SK-N-SH treated with all-trans-retinoic acid at 6 μM for 48 hours (cell line): ENCODE measurements at regions not wholly inside any gene's neighbourhood (a gene's known extent, or its start where the extent isn't known, plus 50 kb on each side); places are given as distances from the start of the nearest gene placed in this dataset.

Experiments used
- ATAC-seq: fragments of 200-7000 bp; cut with Tn5 transposase; 3 replicates; pipeline ENCODE4 v1.9.1; 2020; ENCODE audit warnings: mild to moderate bottlenecking, moderate library complexity
- ARNTL ChIP-seq: fragments of 450-650 bp; formaldehyde crosslinking; IDR thresholded peaks from 2 replicates; pipeline ENCODE4 v1.5.0; 2020; ENCODE audit warnings: low read depth, mild to moderate bottlenecking, moderate library complexity, borderline replicate concordance
- BACH2 ChIP-seq: fragments of 250-450 bp; sonication (Bioruptor Pico); IDR thresholded peaks from 2 replicates; pipeline ENCODE4 v1.9.0; 2021; ENCODE audit warnings: mild to moderate bottlenecking, borderline replicate concordance
- CSDC2 ChIP-seq: fragments of 250-450 bp; sonication (Bioruptor Pico); IDR thresholded peaks from 2 replicates; pipeline ENCODE4 v1.5.0; 2020; ENCODE audit warnings: mild to moderate bottlenecking, moderate library complexity
- CSRNP3 ChIP-seq: fragments of 250-450 bp; sonication (Bioruptor Pico); IDR thresholded peaks from 2 replicates; pipeline ENCODE4 v1.5.1; 2021; ENCODE audit warnings: mild to moderate bottlenecking, moderate library complexity
- GLIS3 ChIP-seq: fragments of 250-450 bp; sonication (Bioruptor Pico); IDR thresholded peaks from 2 replicates; pipeline ENCODE4 v1.5.0; 2020; ENCODE audit warnings: mild to moderate bottlenecking, moderate library complexity
- OSR1 ChIP-seq: fragments of 250-450 bp; sonication (Bioruptor Pico); IDR thresholded peaks from 2 replicates; pipeline ENCODE4 v1.8.0; 2022; ENCODE audit warnings: moderate library complexity, mild to moderate bottlenecking, inconsistent platforms
- PATZ1 ChIP-seq: fragments of 250-450 bp; sonication (Bioruptor Pico); IDR thresholded peaks from 2 replicates; pipeline ENCODE4 v1.8.0; 2020; ENCODE audit warnings: mild to moderate bottlenecking, moderate library complexity, borderline replicate concordance
- POU6F1 ChIP-seq: fragments of 250-450 bp; sonication (Bioruptor Pico); IDR thresholded peaks from 2 replicates; pipeline ENCODE4 v1.8.0; 2021; ENCODE audit warnings: low read depth, mild to moderate bottlenecking, moderate library complexity, borderline replicate concordance
- PPARA ChIP-seq: fragments of 250-450 bp; sonication (Bioruptor Pico); IDR thresholded peaks from 2 replicates; pipeline ENCODE4 v1.5.0; 2020; ENCODE audit warnings: mild to moderate bottlenecking, borderline replicate concordance
- RARB ChIP-seq: fragments of 250-450 bp; sonication (Bioruptor Pico); IDR thresholded peaks from 2 replicates; pipeline ENCODE4 v1.8.0; 2021; ENCODE audit warnings: mild to moderate bottlenecking, moderate library complexity
- SNAI2 ChIP-seq: fragments of 250-450 bp; sonication (Bioruptor Pico); IDR thresholded peaks from 2 replicates; pipeline ENCODE4 v1.5.0; 2020; ENCODE audit warnings: mild to moderate bottlenecking, moderate library complexity
- TCF4 ChIP-seq: fragments of 250-450 bp; sonication (Bioruptor Pico); IDR thresholded peaks from 2 replicates; pipeline ENCODE4 v1.8.0; 2021; ENCODE audit warnings: mild to moderate bottlenecking, moderate library complexity, borderline replicate concordance
- TOX ChIP-seq: fragments of 250-450 bp; sonication (Bioruptor Pico); IDR thresholded peaks from 2 replicates; pipeline ENCODE4 v1.8.0; 2021; ENCODE audit warnings: mild to moderate bottlenecking, moderate library complexity, borderline replicate concordance
- TSHZ2 ChIP-seq: fragments of 250-450 bp; sonication (Bioruptor Pico); IDR thresholded peaks from 2 replicates; pipeline ENCODE4 v1.5.0; 2020; ENCODE audit warnings: mild to moderate bottlenecking, moderate library complexity
- ZC3H10 ChIP-seq: fragments of 250-450 bp; sonication (Bioruptor Pico); IDR thresholded peaks from 2 replicates; pipeline ENCODE4 v1.5.1; 2021; ENCODE audit warnings: mild to moderate bottlenecking, moderate library complexity
- ZFP30 ChIP-seq: fragments of 450-650 bp; formaldehyde crosslinking; IDR thresholded peaks from 2 replicates; pipeline ENCODE4 v1.5.0; 2022; ENCODE audit warnings: mild to moderate bottlenecking, moderate library complexity
- ZNF565 ChIP-seq: fragments of 450-650 bp; formaldehyde crosslinking; conservative IDR thresholded peaks from 2 replicates; pipeline ENCODE4 v1.5.0; 2020; ENCODE audit warnings: low read depth, mild to moderate bottlenecking, moderate library complexity
- ZNF70 ChIP-seq: fragments of 450-650 bp; formaldehyde crosslinking; IDR thresholded peaks from 2 replicates; pipeline ENCODE4 v1.5.0; 2020; ENCODE audit warnings: mild to moderate bottlenecking, moderate library complexity
- ZNF8 ChIP-seq: fragments of 450-650 bp; formaldehyde crosslinking; IDR thresholded peaks from 2 replicates; pipeline ENCODE4 v1.5.0; 2020; ENCODE audit warnings: mild to moderate bottlenecking, moderate library complexity

GRCh38 chr4:80125252-80126177 is 52.5 kb upstream of the ANTXR2 start:
- TF ChIP-seq ARNTL (CRISPR knock-in tag) (no peak), ZNF8 (CRISPR knock-in tag) (no peak), RARB (CRISPR knock-in tag) (no peak), PATZ1 (CRISPR knock-in tag) (no peak), OSR1 (CRISPR knock-in tag) (no peak), BACH2 (CRISPR knock-in tag) (no peak), CSRNP3 (CRISPR knock-in tag) (no peak), TCF4 (no peak), TOX (CRISPR knock-in tag) (no peak), GLIS3 (CRISPR knock-in tag) (no peak), POU6F1 (no peak), ZNF70 (no peak), ZC3H10 (CRISPR knock-in tag) (no peak), PPARA (no peak), CSDC2 (CRISPR knock-in tag) (no peak), SNAI2 (no peak), TSHZ2 (no peak), ZFP30 (CRISPR knock-in tag) (no peak)
- peak; percentile 86 for ATAC-seq

- TF ChIP-seq ZNF565 (CRISPR knock-in tag): no peak
- TF ChIP-seq ZNF70: no peak
- ATAC-seq: no peak
These were observed 51.5 kb upstream of the ANTXR2 start for GRCh38 chr4:80124246-80125211.
